ENCODE measurements at regions not wholly inside any gene's neighbourhood (a gene's known extent, or its start where the extent isn't known, plus 50 kb on each side); places are given as distances from the start of the nearest gene placed in this dataset.
"Not testable (repeated sequence)": the region's sequence is repeated elsewhere in the genome, so short reads cannot be mapped to it uniquely, and the experiment has no call there.

- not testable (repeated sequence) for TF ChIP-seq CTCF (conservative IDR thresholded peaks at IDR 0.05; ENCODE audit: low read depth, low read length); EZH2 (IDR thresholded peaks at IDR 0.05; ENCODE audit: borderline replicate concordance, low read depth, low read length, poor library complexity, severe bottlenecking)
Observed at GRCh38 chr5:25263507-25263906, 618.7 kb upstream of the CDH10 start.

Data from A673 (cell line).